Stimulated activated naive CD8-positive, alpha-beta T cell treated with anti-CD3 and anti-CD28 coated beads, Interleukin-15, amount 100 ng/mL, for 72 hours (primary cell): ENCODE measurements at regions not wholly inside any gene's neighbourhood (a gene's known extent, or its start where the extent isn't known, plus 50 kb on each side); places are given as distances from the start of the nearest gene placed in this dataset.

ENCODE experiments used
- ATAC-seq: fragments of 150-1000 bp; cut with Tn5 transposase; 2 replicates; pipeline ENCODE4 v1.10.0; 2021; ENCODE audit warnings: mild to moderate bottlenecking, moderate library complexity
- DNase-seq, 2 donors: peaks; one replicate each; pipeline ENCODE4 v3.0.0; 2021 to 2022
- H3K27ac Mint-ChIP-seq, 2 donors: one replicate each; pipeline ENCODE4 v1.8.0; 2022; ENCODE audit warnings: mild to moderate bottlenecking in 2 of 2, mixed read lengths in 2 of 2, moderate library complexity in 2 of 2
- H3K27me3 Mint-ChIP-seq: one replicate; pipeline ENCODE4 v1.8.0; 2022; ENCODE audit warnings: mixed read lengths
- H3K4me1 Mint-ChIP-seq: one replicate; pipeline ENCODE4 v1.8.0; 2022; ENCODE audit warnings: mild to moderate bottlenecking, mixed read lengths
- H3K4me3 Mint-ChIP-seq, 2 donors: one replicate each; pipeline ENCODE4 v1.8.0; 2022; ENCODE audit warnings: mild to moderate bottlenecking in 2 of 2, mixed read lengths in 2 of 2, moderate library complexity in 1 of 2
- H3K9me3 Mint-ChIP-seq, 2 donors: one replicate each; pipeline ENCODE4 v1.8.0; 2022; ENCODE audit warnings: mixed read lengths in 2 of 2

DNA sequence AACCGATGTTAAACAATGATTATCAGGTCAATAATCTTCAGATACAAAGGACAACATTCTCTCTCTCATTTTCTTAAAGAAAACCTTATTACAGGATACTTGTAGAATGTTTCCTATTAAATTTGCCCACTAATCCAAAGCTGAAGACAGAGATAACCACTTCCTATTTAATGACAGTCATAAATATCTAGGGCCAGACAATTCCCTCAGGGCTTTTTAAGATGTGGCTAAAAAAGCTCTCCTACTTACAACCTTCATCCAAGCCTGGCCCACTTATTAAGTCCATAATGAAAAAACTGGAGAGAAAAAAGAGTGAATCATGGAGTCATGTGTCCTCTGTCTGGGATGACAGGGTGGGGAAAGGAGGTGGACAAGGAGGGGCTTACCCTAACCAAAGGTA, 235.9 kb downstream of the KLF12 start:
- Mint-ChIP-seq H3K27me3 (no peaks in the 10 kb centered on the region), H3K27ac (no peak overlapping the region), H3K4me1 (peaks cover 31% of the 10 kb centered on the region), H3K4me3 (no peak overlapping the region), H3K9me3 (no peaks in the 10 kb centered on the region)
- ATAC-seq (no peak), DNase-seq (no peak)

DNA sequence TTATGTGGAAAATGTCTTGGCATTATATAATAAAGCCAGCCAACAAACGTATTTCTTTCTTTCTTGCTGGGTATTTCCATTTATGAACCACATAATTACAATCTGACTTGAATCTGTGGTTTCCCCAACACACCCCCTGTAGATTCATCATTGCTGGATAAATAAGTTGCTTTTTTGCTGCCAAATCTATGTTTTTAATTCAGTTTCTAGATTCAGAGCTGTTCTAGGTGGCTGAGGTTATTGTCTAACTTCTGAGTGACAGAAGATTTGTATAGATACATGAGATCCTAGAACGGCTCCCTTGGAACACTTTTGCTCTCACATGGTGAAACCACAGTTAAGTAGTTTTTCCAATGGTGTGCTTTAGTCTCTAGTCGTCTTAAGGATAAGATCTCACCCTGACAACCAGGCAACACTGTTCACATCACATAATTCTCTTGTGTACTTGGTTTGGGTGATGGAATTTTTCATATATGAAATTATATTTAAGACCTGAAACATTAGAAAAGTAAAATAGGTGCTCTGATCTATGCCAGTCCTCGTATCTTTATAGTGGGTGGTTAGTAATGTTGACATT, 239.1 kb downstream of the KLF12 start:
- peak overlapping the region in 1 of 2 donors; percentile 4 for H3K4me3 Mint-ChIP-seq
- ATAC-seq (peak; percentile 78), DNase-seq (no peak)
- H3K27me3 Mint-ChIP-seq, result no peaks in the 10 kb centered on the region
- H3K27ac Mint-ChIP-seq, result peak overlapping the region in 1 of 2 donors; percentile 2
- peaks cover 29% of the 10 kb centered on the region for H3K4me1 Mint-ChIP-seq
- no peaks in the 10 kb centered on the region for H3K9me3 Mint-ChIP-seq

DNA sequence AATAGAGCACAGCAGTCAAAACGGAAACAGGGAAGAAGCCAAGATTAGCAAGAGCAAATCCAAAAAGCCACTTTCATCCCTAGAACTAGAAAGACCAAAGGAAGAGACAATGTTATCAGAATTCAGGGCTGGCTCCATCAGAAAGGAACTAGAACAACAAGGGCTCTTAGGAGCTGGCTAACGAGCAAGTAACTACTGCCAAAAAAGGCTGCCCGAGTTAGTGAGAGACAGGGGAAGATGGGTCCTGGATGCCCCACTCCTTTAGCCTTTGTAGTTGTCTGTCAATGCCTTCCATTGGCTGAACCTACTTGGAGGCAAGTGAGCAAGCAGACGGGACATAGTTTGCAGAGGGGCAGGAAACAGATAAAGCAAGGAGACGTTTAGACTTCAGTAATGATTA, 240.4 kb downstream of the KLF12 start:
- Mint-ChIP-seq H3K4me1 (peaks cover 29% of the 10 kb centered on the region), H3K9me3 (no peaks in the 10 kb centered on the region)
- no peak for DNase-seq

DNA sequence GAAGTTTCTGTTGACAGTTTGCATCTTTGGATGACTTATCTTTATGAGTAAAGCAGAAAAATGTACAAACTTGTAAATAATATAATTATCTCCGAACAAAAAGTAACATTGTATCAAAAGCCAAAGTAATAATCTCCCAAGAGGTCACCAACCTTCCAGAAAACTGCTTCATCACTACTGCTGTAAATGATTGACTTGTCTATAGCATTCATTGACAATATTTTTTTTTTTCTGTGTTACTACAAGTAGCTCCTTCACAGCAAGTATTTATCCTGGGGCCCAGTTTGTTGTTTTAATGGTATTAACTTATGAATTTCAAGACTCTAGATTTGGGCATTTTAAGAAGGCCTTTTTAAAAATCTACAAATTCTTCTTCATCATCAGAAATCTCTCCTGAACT, 242.4 kb downstream of the KLF12 start:
- Mint-ChIP-seq H3K4me1 (peaks cover 18% of the 10 kb centered on the region), H3K27me3 (no peaks in the 10 kb centered on the region), H3K27ac (no peak overlapping the region)

More for the DNA sequence above, 240.4 kb downstream of the KLF12 start:
- ATAC-seq, result no peak
- Mint-ChIP-seq H3K27ac (no peak overlapping the region), H3K27me3 (no peaks in the 10 kb centered on the region), H3K4me3 (no peak overlapping the region)

DNA sequence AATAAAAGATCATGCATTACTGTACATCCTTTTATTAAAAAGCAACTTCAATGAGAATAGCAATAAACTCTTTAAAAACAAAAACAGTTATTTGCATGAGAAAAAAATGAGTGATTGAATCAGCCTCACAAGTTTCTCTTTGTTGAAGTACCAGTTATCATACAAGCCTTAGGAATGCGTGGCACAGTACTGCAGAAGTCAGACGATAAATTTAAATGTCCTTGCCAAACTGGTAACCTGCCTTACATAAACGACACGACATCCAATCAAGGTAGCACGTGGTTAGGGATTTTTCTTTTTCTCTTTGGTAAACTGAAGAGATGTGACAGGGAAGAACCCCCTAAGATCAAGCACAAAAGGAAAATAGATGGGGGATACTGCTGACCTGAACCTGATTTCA, 251.0 kb downstream of the KLF12 start:
- H3K27ac Mint-ChIP-seq, result no peak overlapping the region
- ATAC-seq, result no peak
- peaks cover 19% of the 10 kb centered on the region for H3K4me1 Mint-ChIP-seq
- no peak for DNase-seq
- peaks cover 15 to 29% of the 10 kb centered on the region in 2 donors for H3K9me3 Mint-ChIP-seq
- H3K27me3 Mint-ChIP-seq, result no peaks in the 10 kb centered on the region
- no peak overlapping the region for H3K4me3 Mint-ChIP-seq

More for the DNA sequence above, 242.4 kb downstream of the KLF12 start:
- H3K9me3 Mint-ChIP-seq, result no peaks in the 10 kb centered on the region
- DNase-seq (no peak), ATAC-seq (no peak)
- H3K4me3 Mint-ChIP-seq, result no peak overlapping the region

DNA sequence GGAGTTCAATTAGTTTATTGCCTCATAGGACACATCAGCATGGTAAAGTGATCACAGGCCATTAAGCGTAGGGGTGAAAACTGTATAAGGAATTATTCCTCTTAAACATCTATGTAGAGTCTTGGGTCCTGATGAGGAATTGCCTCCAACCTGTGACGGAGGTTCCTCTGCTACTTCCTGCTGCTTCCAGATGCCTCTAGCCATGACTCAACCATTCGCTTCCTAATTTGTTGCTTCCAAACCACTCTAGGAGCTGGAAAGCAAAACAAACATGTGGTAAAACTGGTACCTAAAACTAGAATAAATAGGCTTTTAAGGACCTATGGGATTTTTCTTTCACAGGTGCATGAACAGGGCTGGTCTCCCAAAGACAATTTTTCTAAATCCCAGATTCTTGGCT, 253.8 kb downstream of the KLF12 start:
- Mint-ChIP-seq H3K9me3 (peaks cover 11 to 16% of the 10 kb centered on the region in 2 donors), H3K27me3 (no peaks in the 10 kb centered on the region), H3K4me1 (peaks cover 19% of the 10 kb centered on the region), H3K4me3 (no peak overlapping the region), H3K27ac (peak overlapping the region in 1 of 2 donors; percentile 66)
- DNase-seq (no peak), ATAC-seq (no peak)

DNA sequence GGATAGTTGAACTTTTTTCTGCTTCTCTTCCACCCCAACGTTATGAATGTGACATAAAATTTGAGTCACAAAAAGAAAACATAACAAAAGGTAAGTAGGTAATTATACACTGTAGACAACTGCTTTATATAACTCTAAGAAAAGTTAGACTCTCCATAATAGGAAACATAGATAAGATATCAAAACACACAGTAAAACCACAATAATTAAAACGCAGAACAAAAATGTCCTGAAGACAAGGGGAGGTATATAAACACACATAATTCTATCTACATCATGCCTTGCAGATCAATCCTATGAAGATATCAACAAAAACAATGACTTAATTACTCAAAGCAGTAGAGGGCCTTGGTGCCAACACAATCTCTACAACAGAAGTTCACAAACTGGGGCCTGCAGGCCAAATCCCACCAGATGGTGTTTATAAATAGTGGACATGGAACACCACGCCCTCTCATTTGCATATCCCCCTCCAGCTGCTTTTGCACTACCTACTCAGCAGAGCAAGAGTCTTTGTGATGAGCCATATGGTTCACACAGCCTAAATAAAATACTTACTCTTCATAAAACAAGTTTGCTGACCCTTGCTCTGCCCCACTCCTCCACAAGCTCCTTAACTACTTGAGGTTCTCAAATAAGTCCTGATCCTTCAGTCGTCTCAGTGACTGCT, 254.7 kb downstream of the KLF12 start:
- ATAC-seq, result no peak
- H3K4me3 Mint-ChIP-seq, result no peak overlapping the region
- H3K27me3 Mint-ChIP-seq, result no peaks in the 10 kb centered on the region
- H3K9me3 Mint-ChIP-seq, result peaks cover 5 to 7% of the 10 kb centered on the region in 2 donors
- no peak for DNase-seq
- H3K4me1 Mint-ChIP-seq, result peaks cover 20% of the 10 kb centered on the region
- no peak overlapping the region for H3K27ac Mint-ChIP-seq

DNA sequence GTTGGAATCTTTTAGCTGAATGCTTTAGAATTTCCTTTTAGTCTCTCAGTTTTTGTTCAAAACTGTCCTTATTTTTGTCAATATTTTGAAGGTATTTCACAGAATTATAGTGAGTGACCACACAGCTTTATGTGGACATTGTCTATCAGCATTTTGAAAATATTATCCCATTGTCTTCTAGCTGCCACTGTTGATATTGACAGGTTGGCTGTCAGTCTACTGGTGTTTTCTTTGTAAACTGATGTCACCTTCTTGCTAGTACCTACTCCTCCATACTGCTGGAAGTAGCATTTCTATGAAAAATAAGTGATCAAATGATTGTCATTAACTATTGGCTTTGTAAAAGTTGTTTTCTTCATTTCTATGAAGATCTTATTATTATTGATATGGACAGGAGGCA, 256.8 kb downstream of the KLF12 start:
- no peak for ATAC-seq

DNA sequence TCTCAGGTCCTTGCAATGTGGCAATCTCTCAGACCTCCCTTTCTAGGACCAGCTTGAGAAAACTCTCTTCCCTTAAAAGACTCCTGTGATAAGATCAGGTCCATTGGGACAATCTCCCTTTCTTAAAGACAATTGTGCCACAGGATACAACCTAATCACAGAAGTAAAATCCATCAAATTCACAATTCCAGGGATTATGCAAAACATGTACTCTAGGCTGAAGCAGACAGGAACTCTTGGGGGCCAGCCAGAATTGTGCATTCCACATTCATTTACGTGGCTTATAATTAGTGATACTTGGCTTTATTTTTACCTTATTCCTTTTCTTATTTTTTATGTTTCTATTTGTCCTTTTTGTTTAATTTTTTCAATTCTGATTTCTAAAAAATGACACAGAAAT, 257.9 kb downstream of the KLF12 start:
- DNase-seq (no peak), ATAC-seq (no peak)
- Mint-ChIP-seq H3K9me3 (peaks cover 5 to 7% of the 10 kb centered on the region in 2 donors), H3K4me1 (peaks cover 36% of the 10 kb centered on the region), H3K4me3 (no peak overlapping the region), H3K27ac (no peak overlapping the region), H3K27me3 (no peaks in the 10 kb centered on the region)

More for the DNA sequence above, 256.8 kb downstream of the KLF12 start:
- H3K27me3 Mint-ChIP-seq, result no peaks in the 10 kb centered on the region
- peaks cover 5 to 7% of the 10 kb centered on the region in 2 donors for H3K9me3 Mint-ChIP-seq
- no peak for DNase-seq
- no peak overlapping the region for H3K27ac Mint-ChIP-seq
- no peak overlapping the region for H3K4me3 Mint-ChIP-seq
- H3K4me1 Mint-ChIP-seq, result peaks cover 30% of the 10 kb centered on the region

DNA sequence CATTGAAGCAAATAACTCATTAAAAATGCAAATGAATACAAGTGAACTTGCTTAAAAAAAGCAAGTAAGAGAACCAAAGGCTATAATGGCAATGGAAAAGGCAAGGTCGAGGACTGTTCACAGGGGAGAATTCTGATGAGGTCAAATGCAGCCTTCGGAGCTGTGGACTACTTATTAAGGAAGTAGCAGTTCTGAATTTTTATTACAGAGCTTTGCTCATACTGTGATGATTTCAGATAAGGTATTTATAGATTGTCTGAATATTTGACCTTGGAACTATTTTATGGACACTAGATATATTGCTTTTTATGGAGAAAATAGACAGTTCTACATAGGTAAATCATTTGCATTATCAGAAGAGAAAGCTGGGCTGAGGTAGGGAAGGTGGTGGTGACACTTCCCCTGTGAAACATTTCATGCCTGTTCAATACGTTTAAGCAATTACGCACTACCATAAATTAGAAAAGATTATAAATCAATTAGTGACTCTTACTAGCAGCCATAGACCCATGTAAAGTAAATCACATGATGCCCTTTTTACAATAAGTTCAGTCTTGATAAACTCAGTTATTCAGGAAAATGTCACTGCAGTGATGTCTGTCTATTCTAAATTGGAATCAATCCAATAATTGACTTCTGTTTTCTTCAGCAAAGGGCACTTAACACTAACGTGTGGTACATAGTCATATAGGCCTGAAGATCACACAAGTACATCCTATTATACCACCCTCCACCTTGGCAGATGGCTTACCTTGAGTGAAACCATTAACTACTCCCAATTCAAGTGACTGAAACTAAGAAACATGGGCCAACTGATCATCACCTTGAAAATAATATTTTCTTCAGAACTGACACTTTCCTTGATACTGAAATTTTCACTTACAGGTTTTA, 260.0 kb downstream of the KLF12 start:
- H3K27me3 Mint-ChIP-seq, result no peaks in the 10 kb centered on the region
- no peak overlapping the region for H3K4me3 Mint-ChIP-seq
- no peak overlapping the region for H3K27ac Mint-ChIP-seq
- ATAC-seq (peak; percentile 45), DNase-seq (no peak)
- peaks cover 5 to 7% of the 10 kb centered on the region in 2 donors for H3K9me3 Mint-ChIP-seq
- peaks cover 40% of the 10 kb centered on the region for H3K4me1 Mint-ChIP-seq

DNA sequence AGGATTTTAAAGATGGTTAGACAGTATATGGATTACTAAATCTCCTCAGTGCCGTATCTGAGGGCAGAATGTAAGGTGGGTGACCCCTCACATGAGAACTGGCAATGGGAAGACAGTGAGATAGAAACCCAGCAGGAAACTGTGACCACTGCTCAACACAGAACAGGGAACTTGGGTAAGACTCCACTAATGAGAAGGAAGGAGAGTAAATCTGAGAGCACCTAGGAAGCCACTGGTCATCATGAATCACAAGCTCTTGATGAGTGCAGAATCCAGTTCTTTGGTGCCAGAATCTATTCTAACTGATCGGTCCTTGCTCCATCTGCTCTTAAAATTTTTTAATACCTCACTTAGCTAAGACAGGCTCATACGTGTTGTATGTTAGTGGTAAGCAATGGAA, 261.8 kb downstream of the KLF12 start:
- Mint-ChIP-seq H3K27me3 (no peaks in the 10 kb centered on the region), H3K27ac (no peak overlapping the region), H3K4me1 (peaks cover 33% of the 10 kb centered on the region), H3K9me3 (no peaks in the 10 kb centered on the region), H3K4me3 (no peak overlapping the region)
- ATAC-seq (peak; percentile 59), DNase-seq (no peak)

DNA sequence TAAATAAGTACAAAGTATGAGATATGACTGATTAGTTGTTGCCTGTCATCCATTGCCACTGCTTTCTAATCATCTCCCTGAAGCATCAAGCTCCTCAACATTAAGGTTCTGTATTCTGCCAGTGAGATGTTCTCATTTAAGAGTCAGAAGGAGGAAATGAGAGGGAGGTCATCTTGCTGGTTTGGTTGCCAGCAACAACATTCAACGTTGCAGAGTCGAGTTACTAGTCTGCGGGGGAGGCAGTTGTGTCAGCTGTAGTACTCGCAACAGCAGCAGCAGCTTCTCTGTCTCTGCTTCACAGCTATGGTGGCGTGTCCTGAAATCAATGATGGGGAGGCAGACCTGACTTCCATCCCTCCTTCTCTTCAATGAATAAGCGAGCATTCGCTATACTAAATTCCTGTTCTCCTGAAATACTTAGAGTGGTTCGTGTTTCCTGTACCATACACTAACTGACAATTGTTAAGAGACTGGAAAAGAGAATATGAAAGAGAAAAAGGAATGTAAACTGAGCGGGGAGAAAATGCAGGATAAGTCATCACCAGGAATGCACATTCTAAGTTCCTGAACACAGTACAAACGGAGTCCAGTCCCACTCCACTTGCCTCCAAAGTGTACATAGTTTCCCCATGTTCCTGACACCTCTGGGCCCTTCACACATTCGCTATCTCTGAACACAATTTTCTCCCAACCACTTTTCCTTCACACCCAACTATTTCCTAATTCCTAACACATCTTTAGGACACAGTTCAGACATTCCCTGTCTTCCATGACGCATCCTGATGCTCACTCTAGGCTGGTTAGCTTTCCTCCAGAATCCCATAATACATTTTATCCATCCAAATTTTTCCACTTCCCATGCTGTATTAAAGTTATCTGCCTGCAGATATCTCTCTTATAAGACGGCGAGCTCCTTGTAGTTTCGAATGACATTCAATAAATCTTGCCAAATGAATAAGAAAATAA, 263.0 kb downstream of the KLF12 start:
- Mint-ChIP-seq H3K9me3 (no peaks in the 10 kb centered on the region), H3K4me1 (peaks cover 41% of the 10 kb centered on the region), H3K27me3 (no peaks in the 10 kb centered on the region), H3K27ac (no peak overlapping the region), H3K4me3 (no peak overlapping the region)
- DNase-seq (peak in 1 of 2 donors; percentile 15), ATAC-seq (peak; percentile 78)

DNA sequence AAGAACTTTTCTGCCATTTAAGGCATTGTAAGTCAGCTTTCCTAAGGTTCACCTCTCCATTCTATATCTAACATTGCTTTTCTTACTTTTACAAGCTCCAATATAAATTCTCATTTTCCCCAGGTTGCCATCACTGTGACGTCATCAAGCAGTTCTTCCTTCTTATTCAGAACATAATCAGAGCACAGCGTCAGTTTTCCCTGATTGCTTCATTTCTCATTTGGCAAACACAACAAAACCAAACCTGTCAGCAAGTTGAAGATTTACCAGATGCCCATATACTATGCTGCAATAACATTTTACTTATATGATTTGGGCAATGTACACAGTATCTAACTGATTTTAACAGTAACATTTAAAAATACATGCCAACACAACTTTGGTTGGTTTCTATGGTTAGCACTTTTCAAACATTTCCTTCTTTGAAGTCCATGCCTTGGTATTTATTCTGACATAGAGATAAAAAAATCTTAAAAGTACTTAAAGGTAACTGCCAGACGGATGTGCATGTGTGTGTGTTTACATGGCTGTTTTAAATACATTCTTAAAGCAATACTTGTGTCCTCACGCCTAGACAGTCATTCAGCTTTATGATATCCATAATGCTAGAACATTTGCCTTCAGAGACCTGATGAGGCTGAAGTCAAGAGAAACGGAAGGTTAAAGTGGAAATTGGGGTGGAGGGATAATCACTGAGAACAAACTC, 264.0 kb downstream of the KLF12 start:
- no peak overlapping the region for H3K27ac Mint-ChIP-seq
- no peak for ATAC-seq
- H3K4me3 Mint-ChIP-seq, result no peak overlapping the region
- peaks cover 52% of the 10 kb centered on the region for H3K4me1 Mint-ChIP-seq
- DNase-seq, result no peak
- no peaks in the 10 kb centered on the region for H3K27me3 Mint-ChIP-seq
- no peaks in the 10 kb centered on the region for H3K9me3 Mint-ChIP-seq

DNA sequence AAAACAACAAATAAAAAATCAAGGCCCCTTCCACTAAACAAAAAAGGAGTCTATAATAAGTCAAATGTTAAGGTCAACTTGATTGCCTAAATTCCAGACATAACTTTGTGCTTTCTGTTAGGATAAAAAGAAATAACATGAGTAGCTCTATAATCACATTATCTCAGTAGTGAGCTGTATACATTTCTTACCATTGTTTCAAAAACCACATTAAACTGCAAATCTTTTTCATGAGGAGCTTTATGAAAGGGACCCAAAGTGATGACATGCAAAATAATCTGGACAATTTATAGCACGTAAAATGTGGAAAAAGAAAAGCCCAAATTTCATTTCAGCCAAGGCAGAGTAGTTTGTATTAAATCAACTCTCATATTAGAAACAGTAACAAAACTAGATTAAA, 269.2 kb downstream of the KLF12 start:
- H3K27me3 Mint-ChIP-seq, result no peaks in the 10 kb centered on the region
- ATAC-seq (no peak), DNase-seq (no peak)
- no peaks in the 10 kb centered on the region for H3K9me3 Mint-ChIP-seq
- no peak overlapping the region for H3K4me3 Mint-ChIP-seq
- H3K27ac Mint-ChIP-seq, result no peak overlapping the region
- peaks cover 43% of the 10 kb centered on the region for H3K4me1 Mint-ChIP-seq
